ENCODE measurements at regions not wholly inside any gene's neighbourhood (a gene's known extent, or its start where the extent isn't known, plus 50 kb on each side); places are given as distances from the start of the nearest gene placed in this dataset.

DNA sequence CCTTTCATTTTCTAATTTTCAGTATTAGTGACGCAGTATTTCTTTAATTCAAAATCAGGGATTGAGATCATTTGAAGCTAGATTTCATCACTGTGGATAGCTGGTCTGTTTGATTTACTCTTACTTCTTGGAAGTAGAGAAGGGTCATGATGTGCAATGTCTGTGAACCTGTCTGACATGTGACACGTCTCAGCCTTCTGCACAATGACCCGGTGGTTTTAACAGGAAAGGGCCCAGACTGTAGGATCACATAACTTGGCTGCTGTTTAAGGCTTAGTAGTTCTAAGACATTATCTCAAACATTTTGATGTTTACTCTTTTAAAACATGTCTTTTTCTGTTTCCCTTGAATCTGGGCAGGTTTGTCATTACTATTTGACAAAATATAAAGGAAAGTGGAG lies 823.3 kb upstream of the NUDT12 start:
- TF ChIP-seq, protein P1, sequence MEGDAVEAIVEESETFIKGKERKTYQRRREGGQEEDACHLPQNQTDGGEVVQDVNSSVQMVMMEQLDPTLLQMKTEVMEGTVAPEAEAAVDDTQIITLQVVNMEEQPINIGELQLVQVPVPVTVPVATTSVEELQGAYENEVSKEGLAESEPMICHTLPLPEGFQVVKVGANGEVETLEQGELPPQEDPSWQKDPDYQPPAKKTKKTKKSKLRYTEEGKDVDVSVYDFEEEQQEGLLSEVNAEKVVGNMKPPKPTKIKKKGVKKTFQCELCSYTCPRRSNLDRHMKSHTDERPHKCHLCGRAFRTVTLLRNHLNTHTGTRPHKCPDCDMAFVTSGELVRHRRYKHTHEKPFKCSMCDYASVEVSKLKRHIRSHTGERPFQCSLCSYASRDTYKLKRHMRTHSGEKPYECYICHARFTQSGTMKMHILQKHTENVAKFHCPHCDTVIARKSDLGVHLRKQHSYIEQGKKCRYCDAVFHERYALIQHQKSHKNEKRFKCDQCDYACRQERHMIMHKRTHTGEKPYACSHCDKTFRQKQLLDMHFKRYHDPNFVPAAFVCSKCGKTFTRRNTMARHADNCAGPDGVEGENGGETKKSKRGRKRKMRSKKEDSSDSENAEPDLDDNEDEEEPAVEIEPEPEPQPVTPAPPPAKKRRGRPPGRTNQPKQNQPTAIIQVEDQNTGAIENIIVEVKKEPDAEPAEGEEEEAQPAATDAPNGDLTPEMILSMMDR (IDR thresholded peaks at IDR 0.05) = no peak
- no peak for TF ChIP-seq EZH2 (IDR thresholded peaks at IDR 0.05; ENCODE audit: borderline replicate concordance, insufficient read depth, low read depth, low read length, poor library complexity, severe bottlenecking)
